ENCODE measurements at regions not wholly inside any gene's neighbourhood (a gene's known extent, or its start where the extent isn't known, plus 50 kb on each side); places are given as distances from the start of the nearest gene placed in this dataset.
A peak's percentile ranks its signal among the peaks of the same experiment; 100 is the strongest.

GRCh38 chr4:138609943-138610350, 367.8 kb upstream of the SLC7A11 start:
- no peaks in the 10 kb centered on the region for H3K4me1 Mint-ChIP-seq (ENCODE audit: insufficient read depth, unreplicated experiment)
- DNase-seq (ENCODE audit: unreplicated experiment), result peak; percentile 23
- H3K36me3 Mint-ChIP-seq (ENCODE audit: insufficient read depth, unreplicated experiment), result no peaks in the 10 kb centered on the region
- H3K4me3 Mint-ChIP-seq (ENCODE audit: unreplicated experiment), result no peak overlapping the region
- TF ChIP-seq, protein P1, sequence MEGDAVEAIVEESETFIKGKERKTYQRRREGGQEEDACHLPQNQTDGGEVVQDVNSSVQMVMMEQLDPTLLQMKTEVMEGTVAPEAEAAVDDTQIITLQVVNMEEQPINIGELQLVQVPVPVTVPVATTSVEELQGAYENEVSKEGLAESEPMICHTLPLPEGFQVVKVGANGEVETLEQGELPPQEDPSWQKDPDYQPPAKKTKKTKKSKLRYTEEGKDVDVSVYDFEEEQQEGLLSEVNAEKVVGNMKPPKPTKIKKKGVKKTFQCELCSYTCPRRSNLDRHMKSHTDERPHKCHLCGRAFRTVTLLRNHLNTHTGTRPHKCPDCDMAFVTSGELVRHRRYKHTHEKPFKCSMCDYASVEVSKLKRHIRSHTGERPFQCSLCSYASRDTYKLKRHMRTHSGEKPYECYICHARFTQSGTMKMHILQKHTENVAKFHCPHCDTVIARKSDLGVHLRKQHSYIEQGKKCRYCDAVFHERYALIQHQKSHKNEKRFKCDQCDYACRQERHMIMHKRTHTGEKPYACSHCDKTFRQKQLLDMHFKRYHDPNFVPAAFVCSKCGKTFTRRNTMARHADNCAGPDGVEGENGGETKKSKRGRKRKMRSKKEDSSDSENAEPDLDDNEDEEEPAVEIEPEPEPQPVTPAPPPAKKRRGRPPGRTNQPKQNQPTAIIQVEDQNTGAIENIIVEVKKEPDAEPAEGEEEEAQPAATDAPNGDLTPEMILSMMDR (IDR thresholded peaks at IDR 0.05; ENCODE audit: unreplicated experiment), result no peak
- intact Hi-C loops (cut with micrococcal nuclease), result no loop called here
- ChIA-PET POLR2A (no interaction called here), CTCF (interaction anchor here (0.6 kb wide), 1 partner anchor 306 kb away, joined by 3 read pairs; no protein-coding TSS in a partner anchor)
- H3K9me3 Mint-ChIP-seq (ENCODE audit: unreplicated experiment), result no peaks in the 10 kb centered on the region
- BruUV-seq (replicated peaks), result no TSS peak
- no peaks in the 10 kb centered on the region for H3K27me3 Mint-ChIP-seq (ENCODE audit: insufficient read depth, unreplicated experiment)
- no peak overlapping the region for H3K27ac Mint-ChIP-seq (ENCODE audit: low read depth, unreplicated experiment)

- TF ChIP-seq, protein P1 (IDR thresholded peaks at IDR 0.05; ENCODE audit: unreplicated experiment), result no peak
- BruUV-seq (replicated peaks), result no TSS peak
- Mint-ChIP-seq H3K27me3 (ENCODE audit: insufficient read depth, unreplicated experiment) (no peaks in the 10 kb centered on the region), H3K27ac (ENCODE audit: low read depth, unreplicated experiment) (no peak overlapping the region), H3K36me3 (ENCODE audit: insufficient read depth, unreplicated experiment) (no peaks in the 10 kb centered on the region), H3K9me3 (ENCODE audit: unreplicated experiment) (no peaks in the 10 kb centered on the region), H3K4me1 (ENCODE audit: insufficient read depth, unreplicated experiment) (no peaks in the 10 kb centered on the region), H3K4me3 (ENCODE audit: unreplicated experiment) (no peak overlapping the region)
- CTCF ChIA-PET, result no interaction called here
- POLR2A ChIA-PET, result no interaction called here
- DNase-seq (ENCODE audit: unreplicated experiment), result no peak
- intact Hi-C loops (cut with micrococcal nuclease), result no loop called here
Observed at GRCh38 chr4:138604556-138604955, 362.4 kb upstream of the SLC7A11 start.

DNA sequence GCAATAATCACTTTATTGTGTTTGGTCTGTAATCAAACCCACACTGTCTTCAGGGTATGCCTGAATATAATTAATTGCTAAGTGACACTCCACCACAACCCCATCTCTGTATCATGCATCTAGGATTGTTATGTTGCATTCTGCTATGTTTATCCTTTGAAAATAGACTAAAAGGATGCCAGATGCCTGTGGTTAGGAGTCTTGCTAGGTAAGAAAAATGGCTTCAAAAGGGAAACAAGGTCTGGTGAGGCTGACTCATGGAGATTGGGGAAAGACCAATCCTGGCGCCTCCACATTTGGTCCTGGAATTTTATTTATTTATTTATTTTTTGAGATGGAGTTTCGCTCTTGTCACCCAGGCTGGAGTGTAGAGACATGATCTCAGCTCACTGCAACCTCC, 360.5 kb upstream of the SLC7A11 start:
- no peak overlapping the region for H3K27ac Mint-ChIP-seq (ENCODE audit: low read depth, unreplicated experiment)
- TF ChIP-seq, protein P1 (IDR thresholded peaks at IDR 0.05; ENCODE audit: unreplicated experiment), result no peak
- H3K36me3 Mint-ChIP-seq (ENCODE audit: insufficient read depth, unreplicated experiment), result no peaks in the 10 kb centered on the region
- intact Hi-C loops (cut with micrococcal nuclease), result no loop called here
- ChIA-PET CTCF (no interaction called here), POLR2A (no interaction called here)
- BruUV-seq (replicated peaks), result no TSS peak
- no peaks in the 10 kb centered on the region for H3K4me1 Mint-ChIP-seq (ENCODE audit: insufficient read depth, unreplicated experiment)
- H3K4me3 Mint-ChIP-seq (ENCODE audit: unreplicated experiment), result no peak overlapping the region
- H3K9me3 Mint-ChIP-seq (ENCODE audit: unreplicated experiment), result no peaks in the 10 kb centered on the region
- no peak for DNase-seq (ENCODE audit: unreplicated experiment)
- no peaks in the 10 kb centered on the region for H3K27me3 Mint-ChIP-seq (ENCODE audit: insufficient read depth, unreplicated experiment)

DNA sequence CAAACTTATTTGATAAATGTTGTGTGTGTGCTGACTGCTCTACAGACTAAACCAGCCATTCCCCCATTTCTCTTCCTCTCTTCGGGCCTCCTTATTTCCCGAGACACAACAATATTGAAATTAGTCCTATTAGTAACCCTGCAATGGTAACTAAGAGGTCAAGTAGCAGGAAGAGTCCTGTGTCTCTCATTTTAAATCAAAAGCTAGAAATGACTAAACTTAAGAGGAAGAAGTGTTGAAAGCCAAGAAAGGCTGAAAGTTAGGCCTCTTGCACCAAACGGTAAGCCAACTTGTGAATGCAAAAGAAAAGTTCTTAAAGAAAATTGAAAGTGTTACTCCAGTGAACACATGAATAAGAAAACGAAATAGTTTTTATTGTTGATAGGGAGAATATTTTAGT, 357.8 kb upstream of the SLC7A11 start:
- CTCF ChIA-PET, result interaction anchor here (1.3 kb wide), 1 partner anchor 80 kb away, joined by 3 read pairs; no protein-coding TSS in a partner anchor
- intact Hi-C loops (cut with micrococcal nuclease), result no loop called here
- Mint-ChIP-seq H3K4me3 (ENCODE audit: unreplicated experiment) (no peak overlapping the region), H3K27me3 (ENCODE audit: insufficient read depth, unreplicated experiment) (no peaks in the 10 kb centered on the region), H3K27ac (ENCODE audit: low read depth, unreplicated experiment) (no peak overlapping the region), H3K4me1 (ENCODE audit: insufficient read depth, unreplicated experiment) (no peaks in the 10 kb centered on the region), H3K36me3 (ENCODE audit: insufficient read depth, unreplicated experiment) (no peaks in the 10 kb centered on the region), H3K9me3 (ENCODE audit: unreplicated experiment) (no peaks in the 10 kb centered on the region)
- no TSS peak for BruUV-seq (replicated peaks)
- TF ChIP-seq, protein P1 (IDR thresholded peaks at IDR 0.05; ENCODE audit: unreplicated experiment), result no peak
- no peak for DNase-seq (ENCODE audit: unreplicated experiment)
- POLR2A ChIA-PET, result no interaction called here

All from MCF 10A (cell line).